Activated naive CD8-positive, alpha-beta T cell treated with anti-CD3 and anti-CD28 coated beads for 36 hours (primary cell): ENCODE measurements at regions not wholly inside any gene's neighbourhood (a gene's known extent, or its start where the extent isn't known, plus 50 kb on each side); places are given as distances from the start of the nearest gene placed in this dataset.

Experiments used
- DNase-seq: peaks from one replicate; pipeline ENCODE4 v3.0.0; 2021
- H3K27ac Mint-ChIP-seq: one replicate; pipeline ENCODE4 v1.8.0; 2022; ENCODE audit warnings: mild to moderate bottlenecking, moderate library complexity, mixed read lengths
- H3K27me3 Mint-ChIP-seq: one replicate; pipeline ENCODE4 v1.8.0; 2022; ENCODE audit warnings: mild to moderate bottlenecking, mixed read lengths
- H3K36me3 Mint-ChIP-seq: one replicate; pipeline ENCODE4 v1.8.0; 2021; ENCODE audit warnings: mild to moderate bottlenecking, mixed read lengths
- H3K4me1 Mint-ChIP-seq: one replicate; pipeline ENCODE4 v1.8.0; 2021; ENCODE audit warnings: mixed read lengths
- H3K4me3 Mint-ChIP-seq: one replicate; pipeline ENCODE4 v1.8.0; 2022; ENCODE audit warnings: mild to moderate bottlenecking, moderate library complexity, mixed read lengths
- H3K9me3 Mint-ChIP-seq: one replicate; pipeline ENCODE4 v1.8.0; 2022; ENCODE audit warnings: mixed read lengths

GRCh38 chr2:16584084-16584483 is 81.5 kb downstream of the CYRIA start:
- H3K9me3 Mint-ChIP-seq: no peaks in the 10 kb centered on the region
- H3K27ac Mint-ChIP-seq: no peak overlapping the region
- no peaks in the 10 kb centered on the region for H3K4me1 Mint-ChIP-seq
- H3K27me3 Mint-ChIP-seq: peaks cover 3% of the 10 kb centered on the region
- H3K4me3 Mint-ChIP-seq: no peak overlapping the region
- no peak for DNase-seq
- no peaks in the 10 kb centered on the region for H3K36me3 Mint-ChIP-seq

DNA sequence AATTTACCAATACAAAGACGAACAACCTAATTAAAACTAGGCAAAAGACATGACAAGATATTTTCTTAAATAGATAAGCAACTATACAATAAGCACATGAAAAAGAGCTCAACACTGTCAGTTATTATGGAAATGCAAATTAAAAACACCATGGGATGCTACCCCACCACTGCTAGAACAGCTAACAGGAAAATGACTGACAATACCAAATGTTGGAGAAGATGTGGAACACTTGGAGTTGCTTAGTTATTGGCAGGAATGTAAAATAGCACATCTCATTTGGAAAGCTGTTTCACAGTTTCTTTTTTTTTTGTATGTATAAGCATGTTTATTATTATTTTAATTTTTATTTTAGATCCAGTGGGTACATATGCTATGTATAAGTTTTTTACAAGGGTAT is 84.4 kb downstream of the CYRIA start:
- no peak for DNase-seq
- Mint-ChIP-seq H3K27ac (no peak overlapping the region), H3K9me3 (no peaks in the 10 kb centered on the region), H3K4me1 (no peaks in the 10 kb centered on the region), H3K27me3 (peaks cover 9% of the 10 kb centered on the region), H3K4me3 (no peak overlapping the region), H3K36me3 (no peaks in the 10 kb centered on the region)

DNA sequence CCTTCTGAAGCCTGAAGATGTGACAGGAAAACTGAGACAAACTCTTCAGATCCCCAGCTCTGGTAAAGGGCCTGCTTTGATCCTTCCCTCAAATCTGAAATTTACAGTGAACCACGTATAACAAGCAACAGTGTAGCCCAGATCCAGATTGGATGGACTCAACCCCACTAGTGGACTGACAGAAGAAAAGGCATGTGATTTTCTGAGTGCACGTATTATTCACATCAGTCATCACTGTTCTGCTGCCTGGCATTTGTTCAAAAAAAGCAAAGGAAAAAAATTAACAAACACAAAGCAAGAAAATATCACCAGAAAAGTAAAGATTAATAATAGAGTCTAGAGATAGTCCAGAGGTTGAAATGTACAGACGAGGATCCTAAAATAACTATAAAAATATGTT is 87.6 kb downstream of the CYRIA start:
- Mint-ChIP-seq H3K36me3 (no peaks in the 10 kb centered on the region), H3K9me3 (peaks cover 6% of the 10 kb centered on the region), H3K27me3 (peaks cover 17% of the 10 kb centered on the region), H3K4me1 (no peaks in the 10 kb centered on the region), H3K4me3 (no peak overlapping the region), H3K27ac (no peak overlapping the region)
- no peak for DNase-seq

GRCh38 chr2:16570516-16570915 is 95.1 kb downstream of the CYRIA start:
- Mint-ChIP-seq H3K27ac (no peak overlapping the region), H3K4me1 (no peaks in the 10 kb centered on the region), H3K27me3 (peaks cover 15% of the 10 kb centered on the region), H3K9me3 (peaks cover 6% of the 10 kb centered on the region), H3K4me3 (no peak overlapping the region), H3K36me3 (no peaks in the 10 kb centered on the region)
- DNase-seq: no peak

DNA sequence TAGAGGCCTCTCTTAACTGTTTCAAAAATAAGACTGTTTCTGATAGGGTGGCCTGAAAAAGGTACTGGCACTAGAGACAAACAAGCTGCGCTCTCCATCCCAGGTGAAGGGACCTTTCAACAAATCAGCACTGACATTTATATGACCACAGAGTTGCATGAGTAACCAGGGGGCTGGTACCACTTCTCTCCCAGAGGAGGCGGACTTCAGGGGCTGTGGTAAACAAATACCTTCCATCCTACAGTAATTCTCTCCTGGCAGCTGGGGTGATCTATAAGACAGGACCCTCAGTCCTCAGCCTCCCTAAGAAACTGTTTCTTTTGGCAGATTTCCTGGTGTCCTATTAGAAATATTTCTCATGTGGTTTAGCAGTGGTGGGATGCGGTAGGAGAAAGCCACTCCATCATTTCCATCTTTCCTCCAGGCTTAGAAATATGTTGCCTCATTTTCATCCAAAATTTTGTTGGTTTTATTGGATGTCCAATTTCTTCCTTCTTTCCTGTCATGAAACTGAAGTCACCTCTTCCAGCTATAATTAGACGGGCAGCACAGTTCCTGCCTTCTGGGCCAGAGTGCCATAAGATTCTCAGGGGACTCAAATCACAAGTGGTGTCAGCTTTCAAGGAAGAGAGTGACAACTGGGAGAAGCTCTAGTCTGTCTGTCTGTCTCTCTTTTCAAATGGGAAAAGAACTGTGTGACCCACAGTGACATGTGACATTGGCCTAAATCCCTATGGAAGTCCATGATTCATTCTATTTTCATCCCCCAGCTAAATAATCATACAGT is 96.4 kb downstream of the CYRIA start:
- H3K4me1 Mint-ChIP-seq: no peaks in the 10 kb centered on the region
- peaks cover 12% of the 10 kb centered on the region for H3K27me3 Mint-ChIP-seq
- H3K9me3 Mint-ChIP-seq: peaks cover 6% of the 10 kb centered on the region
- no peak overlapping the region for H3K4me3 Mint-ChIP-seq
- no peaks in the 10 kb centered on the region for H3K36me3 Mint-ChIP-seq
- H3K27ac Mint-ChIP-seq: no peak overlapping the region
- no peak for DNase-seq

GRCh38 chr2:16566701-16567100 is 98.9 kb downstream of the CYRIA start:
- H3K27ac Mint-ChIP-seq: no peak overlapping the region
- H3K9me3 Mint-ChIP-seq: no peaks in the 10 kb centered on the region
- DNase-seq: no peak
- H3K36me3 Mint-ChIP-seq: no peaks in the 10 kb centered on the region
- H3K4me1 Mint-ChIP-seq: no peaks in the 10 kb centered on the region
- no peak overlapping the region for H3K4me3 Mint-ChIP-seq
- peaks cover 5% of the 10 kb centered on the region for H3K27me3 Mint-ChIP-seq

- H3K27ac Mint-ChIP-seq: no peak overlapping the region
- no peaks in the 10 kb centered on the region for H3K9me3 Mint-ChIP-seq
- H3K36me3 Mint-ChIP-seq: no peaks in the 10 kb centered on the region
- H3K27me3 Mint-ChIP-seq: peaks cover 5% of the 10 kb centered on the region
- H3K4me1 Mint-ChIP-seq: no peaks in the 10 kb centered on the region
- H3K4me3 Mint-ChIP-seq: no peak overlapping the region
- DNase-seq: no peak
These were observed 100.2 kb downstream of the CYRIA start for GRCh38 chr2:16565481-16565880.

GRCh38 chr2:16561676-16562075 is 104.0 kb downstream of the CYRIA start:
- no peak overlapping the region for H3K27ac Mint-ChIP-seq
- H3K4me1 Mint-ChIP-seq: no peaks in the 10 kb centered on the region
- H3K27me3 Mint-ChIP-seq: no peaks in the 10 kb centered on the region
- H3K36me3 Mint-ChIP-seq: no peaks in the 10 kb centered on the region
- H3K9me3 Mint-ChIP-seq: no peaks in the 10 kb centered on the region
- DNase-seq: no peak
- H3K4me3 Mint-ChIP-seq: no peak overlapping the region

GRCh38 chr2:16561251-16561650 is 104.4 kb downstream of the CYRIA start:
- Mint-ChIP-seq H3K4me1 (no peaks in the 10 kb centered on the region), H3K4me3 (no peak overlapping the region), H3K36me3 (no peaks in the 10 kb centered on the region), H3K27ac (no peak overlapping the region), H3K27me3 (no peaks in the 10 kb centered on the region), H3K9me3 (no peaks in the 10 kb centered on the region)
- no peak for DNase-seq

DNA sequence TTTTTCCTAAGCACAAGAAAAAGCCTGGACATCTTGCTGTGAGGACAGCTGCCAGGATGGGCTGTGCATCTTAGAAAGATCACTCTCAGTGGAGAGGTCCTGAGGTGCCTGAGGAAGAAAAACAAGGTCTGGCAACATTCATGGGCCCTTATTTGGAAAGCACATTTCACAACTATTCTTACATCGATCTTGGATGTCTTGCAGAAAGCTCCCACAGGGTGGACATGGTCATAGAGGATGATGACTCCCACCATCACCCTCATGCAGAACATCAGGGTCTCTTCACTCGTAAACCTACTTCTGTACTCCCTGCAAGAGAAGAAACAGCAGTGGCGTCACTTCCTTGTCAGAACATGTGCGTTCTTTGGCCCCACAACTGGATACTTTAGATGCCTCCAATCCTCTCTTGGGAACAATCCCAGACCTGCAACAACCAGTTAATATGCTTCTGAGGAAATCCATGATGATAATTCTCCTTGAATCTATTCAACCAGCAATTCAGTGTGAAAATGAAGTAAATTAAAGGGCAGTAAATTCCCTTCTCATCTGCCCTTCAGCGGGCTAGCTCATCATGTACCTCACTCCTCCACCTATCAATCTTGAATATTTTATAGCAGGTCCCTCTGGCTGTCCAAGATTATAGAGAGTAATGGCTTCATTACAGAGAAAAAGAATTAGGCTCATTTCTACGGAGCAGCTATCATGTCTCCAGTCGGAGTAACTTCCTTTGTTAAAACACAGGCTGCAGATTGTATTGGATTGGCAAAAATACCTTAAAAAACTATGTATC is 106.2 kb downstream of the CYRIA start:
- H3K4me3 Mint-ChIP-seq: no peak overlapping the region
- DNase-seq: no peak
- no peak overlapping the region for H3K27ac Mint-ChIP-seq
- no peaks in the 10 kb centered on the region for H3K36me3 Mint-ChIP-seq
- no peaks in the 10 kb centered on the region for H3K4me1 Mint-ChIP-seq
- no peaks in the 10 kb centered on the region for H3K27me3 Mint-ChIP-seq
- H3K9me3 Mint-ChIP-seq: no peaks in the 10 kb centered on the region

DNA sequence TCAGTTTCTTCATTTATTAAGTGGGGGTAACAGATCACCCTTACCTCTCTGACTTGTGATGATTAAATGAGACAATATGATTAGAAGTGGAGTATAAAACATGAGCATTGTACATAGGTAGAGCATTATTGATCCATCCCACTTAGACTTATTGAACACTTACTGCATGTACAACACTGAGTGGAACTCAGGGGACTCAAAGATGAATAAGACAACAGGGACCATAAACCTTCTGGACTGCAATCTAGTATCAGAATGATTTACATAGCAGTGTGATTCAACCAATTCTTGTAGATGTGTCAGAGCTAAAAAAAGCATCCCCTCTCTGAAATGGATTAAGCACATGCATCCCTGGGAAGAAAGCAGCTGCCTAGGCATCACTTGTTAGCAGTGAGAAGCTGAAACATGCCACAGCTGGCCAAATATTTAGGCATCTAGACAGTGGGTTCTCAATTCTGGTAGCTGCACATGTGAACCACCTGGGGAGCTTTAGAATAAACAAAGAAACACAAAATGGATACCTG is 111.5 kb downstream of the CYRIA start:
- Mint-ChIP-seq H3K36me3 (no peaks in the 10 kb centered on the region), H3K27ac (no peak overlapping the region), H3K4me3 (no peak overlapping the region), H3K4me1 (no peaks in the 10 kb centered on the region), H3K9me3 (no peaks in the 10 kb centered on the region), H3K27me3 (peaks cover 9% of the 10 kb centered on the region)
- no peak for DNase-seq

DNA sequence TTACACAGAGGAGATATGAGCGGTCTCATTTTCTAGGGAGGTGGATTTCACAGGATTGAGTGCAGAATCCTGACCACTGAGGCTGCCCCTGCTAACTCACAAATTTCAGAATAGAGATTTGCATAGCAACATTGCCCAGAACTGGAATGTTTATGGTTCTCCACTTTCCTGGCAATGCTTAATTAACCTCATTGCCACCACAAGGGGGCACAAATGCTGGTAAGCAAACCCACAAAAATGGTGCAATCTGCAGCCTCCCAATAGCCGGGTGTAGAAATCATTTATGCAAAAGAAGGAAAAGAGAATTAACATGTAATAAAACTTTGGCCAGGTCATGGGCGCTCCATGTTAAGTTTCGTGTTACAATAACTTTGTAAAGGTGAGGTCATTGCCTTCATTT is 112.4 kb downstream of the CYRIA start:
- peaks cover 14% of the 10 kb centered on the region for H3K27me3 Mint-ChIP-seq
- no peak overlapping the region for H3K4me3 Mint-ChIP-seq
- no peaks in the 10 kb centered on the region for H3K9me3 Mint-ChIP-seq
- no peaks in the 10 kb centered on the region for H3K4me1 Mint-ChIP-seq
- peak; percentile 3 for DNase-seq
- H3K27ac Mint-ChIP-seq: no peak overlapping the region
- no peaks in the 10 kb centered on the region for H3K36me3 Mint-ChIP-seq

DNA sequence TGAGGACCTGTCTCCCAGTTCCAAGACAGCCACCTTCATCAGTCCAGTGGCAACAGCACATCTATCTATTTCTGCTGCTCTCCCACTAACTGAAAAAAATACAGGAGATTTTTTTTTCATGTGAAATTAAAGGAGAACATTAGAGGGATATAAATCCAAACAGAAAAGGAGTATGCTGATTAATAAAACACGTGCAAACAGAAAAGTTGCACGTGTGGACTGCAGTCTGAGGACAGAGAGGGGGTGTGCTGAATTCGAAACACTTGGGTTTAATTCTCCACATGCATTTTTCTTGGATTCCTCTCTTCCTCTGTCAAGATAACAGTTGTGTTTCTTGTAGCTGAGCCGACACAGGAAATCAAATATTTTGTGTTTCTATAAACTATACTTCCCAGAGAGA is 113.4 kb downstream of the CYRIA start:
- H3K9me3 Mint-ChIP-seq: no peaks in the 10 kb centered on the region
- H3K4me3 Mint-ChIP-seq: no peak overlapping the region
- no peak overlapping the region for H3K27ac Mint-ChIP-seq
- no peak for DNase-seq
- no peaks in the 10 kb centered on the region for H3K36me3 Mint-ChIP-seq
- peaks cover 14% of the 10 kb centered on the region for H3K27me3 Mint-ChIP-seq
- no peaks in the 10 kb centered on the region for H3K4me1 Mint-ChIP-seq

GRCh38 chr2:16548036-16548435 is 117.6 kb downstream of the CYRIA start:
- peaks cover 14% of the 10 kb centered on the region for H3K27me3 Mint-ChIP-seq

DNA sequence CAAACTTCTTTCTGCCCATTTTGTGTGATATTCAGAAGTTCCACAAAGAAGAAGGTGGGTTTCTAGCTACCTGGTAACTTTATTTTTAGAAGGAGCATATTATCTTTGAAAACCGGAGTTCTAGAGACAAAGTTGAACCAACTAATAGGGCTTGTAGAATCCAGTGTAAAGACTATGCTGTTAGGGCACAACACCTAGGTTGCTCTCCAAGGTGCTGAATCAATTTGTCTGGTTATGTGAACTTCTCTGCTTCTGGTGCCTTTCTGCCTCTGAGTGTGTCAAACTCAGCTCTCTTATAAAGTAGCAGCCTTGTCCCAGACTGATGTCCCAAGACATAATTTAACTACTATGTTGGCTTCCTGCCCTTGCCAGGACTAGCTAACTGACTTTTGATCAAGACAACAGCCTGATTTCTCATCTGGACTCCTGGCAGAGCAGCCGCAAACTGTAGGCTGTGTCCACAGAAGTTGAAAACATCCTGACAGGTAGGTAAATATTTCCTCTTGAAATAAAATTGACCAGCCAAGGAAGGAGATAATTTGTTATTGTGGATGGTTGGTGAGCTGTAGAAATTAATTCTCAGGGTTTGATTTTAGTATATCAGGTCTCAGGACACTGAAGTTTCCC is 119.4 kb downstream of the CYRIA start:
- Mint-ChIP-seq H3K4me3 (no peak overlapping the region), H3K27me3 (peaks cover 11% of the 10 kb centered on the region), H3K9me3 (peaks cover 2% of the 10 kb centered on the region), H3K36me3 (no peaks in the 10 kb centered on the region), H3K27ac (no peak overlapping the region), H3K4me1 (no peaks in the 10 kb centered on the region)
- no peak for DNase-seq

More at GRCh38 chr2:16548036-16548435, 117.6 kb downstream of the CYRIA start:
- Mint-ChIP-seq H3K4me3 (no peak overlapping the region), H3K9me3 (peaks cover 2% of the 10 kb centered on the region), H3K27ac (no peak overlapping the region), H3K36me3 (no peaks in the 10 kb centered on the region), H3K4me1 (no peaks in the 10 kb centered on the region)
- no peak for DNase-seq
